ENCODE measurements at regions not wholly inside any gene's neighbourhood (a gene's known extent, or its start where the extent isn't known, plus 50 kb on each side); places are given as distances from the start of the nearest gene placed in this dataset.

GRCh38 chr15:31579976-31580375, 253.3 kb downstream of the KLF13 start:
- FAIRE-seq (no peak), ATAC-seq (no peak), DNase-seq (ENCODE audit: low read depth, low spot score) (no peak)
- in situ Hi-C loops (cut with MboI) (no loop called here), intact Hi-C loops (cut with micrococcal nuclease; ENCODE audit: unreplicated experiment) (loop anchor here (5.0 kb wide), 1 partner anchor 53 kb away; no protein-coding TSS in a partner anchor)
- BruUV-seq (replicated peaks): no TSS peak
- TF ChIP-seq ATF2 (IDR thresholded peaks at IDR 0.05; ENCODE audit: low read length): no peak
- TF ChIP-seq SUZ12 (IDR thresholded peaks at IDR 0.05; ENCODE audit: unreplicated experiment): no peak
- Histone ChIP-seq H3K27me3 (replicated peaks in 1 of 2; ENCODE audit: control insufficient read depth in 2 of 2, insufficient read depth in 2 of 2, low read length in 1 of 2) (no peaks in the 10 kb centered on the region), H3K4me2 (ENCODE audit: control insufficient read depth, insufficient read depth) (no peak overlapping the region), H3K4me1 (ENCODE audit: control insufficient read depth, insufficient read depth, low read length) (no peaks in the 10 kb centered on the region), H3K79me2 (ENCODE audit: control insufficient read depth, insufficient read depth, low read length) (no peaks in the 10 kb centered on the region), H3K27ac (ENCODE audit: control insufficient read depth, insufficient read depth) (no peak overlapping the region), H4K20me1 (ENCODE audit: control insufficient read depth, insufficient read depth) (no peaks in the 10 kb centered on the region), H3K36me3 (ENCODE audit: control insufficient read depth in 2 of 2, insufficient read depth in 2 of 2, low read length in 1 of 2) (no peaks in the 10 kb centered on the region), H3K9me3 (replicated peaks; ENCODE audit: control insufficient read depth, insufficient read depth, low read length) (peaks cover 1% of the 10 kb centered on the region; the same call in 1 of the 3 replicates), H3K4me3 (no peak overlapping the region), H2AFZ (ENCODE audit: control insufficient read depth, low read depth, low read length) (no peak overlapping the region), H3K9ac (ENCODE audit: control insufficient read depth, insufficient read depth, low read length) (no peak overlapping the region)
- ChIA-PET RAD21 (ENCODE audit: unreplicated experiment) (no interaction called here), SMC1A (ENCODE audit: uncharacterized antibody, unreplicated experiment) (no interaction called here), POLR2A (no interaction called here), CTCF (no interaction called here)
- WGBS (ENCODE audit: insufficient coverage, insufficient replicate concordance, low lambda C conversion rate, missing lambda C conversion rate): 53% methylated on average over 2 of the region's 2 CpGs

GRCh38 chr15:31584195-31584594, 257.6 kb downstream of the KLF13 start:
- FAIRE-seq: no peak
- RAD21 ChIA-PET (ENCODE audit: unreplicated experiment): no interaction called here
- CTCF ChIA-PET: no interaction called here

More at GRCh38 chr15:31584195-31584594, 257.6 kb downstream of the KLF13 start:
- in situ Hi-C loops (cut with MboI): no loop called here
- intact Hi-C loops (cut with micrococcal nuclease; ENCODE audit: unreplicated experiment): no loop called here
- Histone ChIP-seq H3K4me2 (ENCODE audit: control insufficient read depth, insufficient read depth) (no peak overlapping the region), H3K79me2 (ENCODE audit: control insufficient read depth, insufficient read depth, low read length) (no peaks in the 10 kb centered on the region), H4K20me1 (ENCODE audit: control insufficient read depth, insufficient read depth) (no peaks in the 10 kb centered on the region), H3K9me3 (replicated peaks; ENCODE audit: control insufficient read depth, insufficient read depth, low read length) (peaks cover 1% of the 10 kb centered on the region; the same call in 1 of the 3 replicates), H3K27me3 (replicated peaks in 1 of 2; ENCODE audit: control insufficient read depth in 2 of 2, insufficient read depth in 2 of 2, low read length in 1 of 2) (peaks cover 2 to 4% of the 10 kb centered on the region in 2 experiments; a peak in 1 of 4 replicates), H3K4me1 (ENCODE audit: control insufficient read depth, insufficient read depth, low read length) (no peaks in the 10 kb centered on the region), H3K4me3 (no peak overlapping the region), H3K9ac (ENCODE audit: control insufficient read depth, insufficient read depth, low read length) (no peak overlapping the region), H3K27ac (ENCODE audit: control insufficient read depth, insufficient read depth) (no peak overlapping the region), H2AFZ (ENCODE audit: control insufficient read depth, low read depth, low read length) (no peak overlapping the region), H3K36me3 (ENCODE audit: control insufficient read depth in 2 of 2, insufficient read depth in 2 of 2, low read length in 1 of 2) (no peaks in the 10 kb centered on the region)
- DNase-seq (ENCODE audit: low read depth, low spot score) (no peak), ATAC-seq (no peak)
- WGBS (ENCODE audit: insufficient coverage, insufficient replicate concordance, low lambda C conversion rate, missing lambda C conversion rate): 12% methylated on average over 3 of the region's 3 CpGs
- no TSS peak for BruUV-seq (replicated peaks)
- TF ChIP-seq USF1 (IDR thresholded peaks at IDR 0.05; ENCODE audit: borderline replicate concordance, extremely low read length, insufficient read depth, low read depth, low read length): no peak
- TF ChIP-seq RUNX3 (IDR thresholded peaks at IDR 0.05; ENCODE audit: low read length): no peak
- TF ChIP-seq ZBED1 (IDR thresholded peaks at IDR 0.05; ENCODE audit: borderline replicate concordance): no peak
- TF ChIP-seq TCF7 (IDR thresholded peaks at IDR 0.05; ENCODE audit: borderline replicate concordance): no peak
- no peak for TF ChIP-seq ZNF384 (IDR thresholded peaks at IDR 0.05; ENCODE audit: borderline replicate concordance, low read depth, low read length)
- TF ChIP-seq FOS (IDR thresholded peaks at IDR 0.05; ENCODE audit: borderline replicate concordance, extremely low read depth, insufficient read length): no peak
- TF ChIP-seq TCF12 (IDR thresholded peaks at IDR 0.05; ENCODE audit: low read depth, low read length): no peak
- POLR2A ChIA-PET: no interaction called here
- SMC1A ChIA-PET (ENCODE audit: uncharacterized antibody, unreplicated experiment): interaction anchor here (1.4 kb wide), 1 partner anchor 10 kb away, joined by 3 read pairs; no protein-coding TSS in a partner anchor

Data from GM12878 (cell line).